RKO (cell line): ENCODE measurements at regions not wholly inside any gene's neighbourhood (a gene's known extent, or its start where the extent isn't known, plus 50 kb on each side); places are given as distances from the start of the nearest gene placed in this dataset.

Experiments used
- DNase-seq: peaks from one replicate; pipeline ENCODE4 v3.0.0-alpha.2; 2016; ENCODE audit warnings: low spot score

GRCh38 chr1:105830571-105831146 is 1225.8 kb upstream of the PRMT6 start:
- DNase-seq: no peak

- DNase-seq: no peak
Observed at GRCh38 chr1:105838071-105838470, 1218.4 kb upstream of the PRMT6 start.

- peak; percentile 51 for DNase-seq
Observed at GRCh38 chr1:105865546-105865945, 1190.9 kb upstream of the PRMT6 start.

- no peak for DNase-seq
Observed at GRCh38 chr1:105872817-105873216, 1183.7 kb upstream of the PRMT6 start.

GRCh38 chr1:105874621-105875020 is 1181.9 kb upstream of the PRMT6 start:
- DNase-seq: no peak

GRCh38 chr1:105886309-105886708 is 1170.2 kb upstream of the PRMT6 start:
- no peak for DNase-seq

- DNase-seq: no peak
Observed at GRCh38 chr1:105891308-105891707, 1165.2 kb upstream of the PRMT6 start.

GRCh38 chr1:105894006-105894405 is 1162.5 kb upstream of the PRMT6 start:
- no peak for DNase-seq

- no peak for DNase-seq
Observed at GRCh38 chr1:105909811-105910210, 1146.7 kb upstream of the PRMT6 start.

- no peak for DNase-seq
Observed at GRCh38 chr1:105914403-105914802, 1142.1 kb upstream of the PRMT6 start.

GRCh38 chr1:105934806-105935205 is 1121.7 kb upstream of the PRMT6 start:
- DNase-seq: no peak

- DNase-seq: no peak
Observed at GRCh38 chr1:105964879-105965278, 1091.6 kb upstream of the PRMT6 start.

GRCh38 chr1:105997516-105997915 is 1059.0 kb upstream of the PRMT6 start:
- DNase-seq: peak; percentile 8

GRCh38 chr1:106022312-106022902 is 1034.1 kb upstream of the PRMT6 start:
- DNase-seq: peak; percentile 35

- no peak for DNase-seq
Observed at GRCh38 chr1:106027871-106028270, 1028.6 kb upstream of the PRMT6 start.

- no peak for DNase-seq
Observed at GRCh38 chr1:106037526-106037925, 1018.9 kb upstream of the PRMT6 start.

GRCh38 chr1:106038260-106038659 is 1018.2 kb upstream of the PRMT6 start:
- no peak for DNase-seq

GRCh38 chr1:106043971-106044370 is 1012.5 kb upstream of the PRMT6 start:
- DNase-seq: no peak

- DNase-seq: no peak
Observed at GRCh38 chr1:106047210-106047609, 1009.3 kb upstream of the PRMT6 start.

GRCh38 chr1:106049595-106049994 is 1006.9 kb upstream of the PRMT6 start:
- no peak for DNase-seq

GRCh38 chr1:106055855-106056254 is 1000.6 kb upstream of the PRMT6 start:
- no peak for DNase-seq

- no peak for DNase-seq
Observed at GRCh38 chr1:106061586-106062495, 994.6 kb upstream of the PRMT6 start.

- DNase-seq: peak; percentile 34
Observed at GRCh38 chr1:106063510-106063909, 993.0 kb upstream of the PRMT6 start.
